HG02973 (cell line): ENCODE measurements at regions not wholly inside any gene's neighbourhood (a gene's known extent, or its start where the extent isn't known, plus 50 kb on each side); places are given as distances from the start of the nearest gene placed in this dataset.
"Not testable (repeated sequence)": the region's sequence is repeated elsewhere in the genome, so short reads cannot be mapped to it uniquely, and the experiment has no call there.

Source experiments
- ATAC-seq: cut with Tn5 transposase; IDR thresholded peaks from one replicate; pipeline ENCODE4 v1.9.1; 2021; ENCODE audit warnings: moderate library complexity; ENCODE audit not compliant: unreplicated experiment

- ATAC-seq = no peak
Measured at GRCh38 chr1:245031041-245031440, 123.7 kb upstream of the KIF26B start.

- no peak for ATAC-seq
Measured at GRCh38 chr1:245026247-245026646, 128.5 kb upstream of the KIF26B start.

- ATAC-seq = no peak
Measured at GRCh38 chr1:245025525-245025924, 129.3 kb upstream of the KIF26B start.

GRCh38 chr1:245023222-245023621 lies 131.6 kb upstream of the KIF26B start:
- ATAC-seq = no peak

GRCh38 chr1:245019910-245020486 lies 134.8 kb upstream of the KIF26B start:
- no peak for ATAC-seq

- ATAC-seq = no peak
Measured at GRCh38 chr1:245016700-245017099, 138.1 kb upstream of the KIF26B start.

- no peak for ATAC-seq
Measured at GRCh38 chr1:245015031-245015430, 139.8 kb upstream of the KIF26B start.

- no peak for ATAC-seq
Measured at GRCh38 chr1:245014247-245015029, 140.3 kb upstream of the KIF26B start.

- no peak for ATAC-seq
Measured at GRCh38 chr1:245010018-245010614, 144.7 kb upstream of the KIF26B start.

- ATAC-seq = no peak
Measured at GRCh38 chr1:245008761-245009160, 144.4 kb upstream of the HNRNPU start.

- ATAC-seq = no peak
Measured at GRCh38 chr1:245007852-245008251, 143.5 kb upstream of the HNRNPU start.

GRCh38 chr1:245003246-245003645 lies 138.9 kb upstream of the HNRNPU start:
- no peak for ATAC-seq

- ATAC-seq = no peak
Measured at GRCh38 chr1:245001252-245001651, 136.9 kb upstream of the HNRNPU start.

GRCh38 chr1:245000872-245001188 lies 136.5 kb upstream of the HNRNPU start:
- ATAC-seq = no peak

- ATAC-seq = not testable (repeated sequence)
Measured at GRCh38 chr1:244999644-245000043, 135.3 kb upstream of the HNRNPU start.

GRCh38 chr1:244998717-244999346 lies 134.5 kb upstream of the HNRNPU start:
- no peak for ATAC-seq

GRCh38 chr1:244995602-244996400 lies 131.5 kb upstream of the HNRNPU start:
- ATAC-seq = no peak

GRCh38 chr1:244992833-244993232 lies 128.5 kb upstream of the HNRNPU start:
- ATAC-seq = no peak

GRCh38 chr1:244989813-244990212 lies 125.5 kb upstream of the HNRNPU start:
- ATAC-seq = no peak

GRCh38 chr1:244988521-244988920 lies 124.2 kb upstream of the HNRNPU start:
- ATAC-seq = no peak

GRCh38 chr1:244980605-244981004 lies 116.3 kb upstream of the HNRNPU start:
- ATAC-seq = no peak
